Muscle of leg (tissue), 3 donors: ENCODE measurements at regions not wholly inside any gene's neighbourhood (a gene's known extent, or its start where the extent isn't known, plus 50 kb on each side); places are given as distances from the start of the nearest gene placed in this dataset.
A peak's percentile ranks its signal among the peaks of the same experiment; 100 is the strongest.

Source experiments
- DNase-seq: peaks from one replicate; pipeline ENCODE4 v3.0.0; 2013
- H3K27ac ChIP-seq: one replicate; pipeline ENCODE4 v1.5.1; 2013; ENCODE audit warnings: mild to moderate bottlenecking, low read length, control low read depth
- H3K27me3 ChIP-seq: one replicate; pipeline ENCODE4 v1.6.1; 2013; ENCODE audit warnings: low read length; ENCODE audit not compliant: control insufficient read depth, insufficient read depth
- H3K36me3 ChIP-seq: one replicate; pipeline ENCODE4 v1.6.1; 2013; ENCODE audit warnings: low read length; ENCODE audit not compliant: control insufficient read depth, insufficient read depth
- H3K4me1 ChIP-seq: one replicate; pipeline ENCODE4 v1.6.1; 2013; ENCODE audit warnings: low read length; ENCODE audit not compliant: control insufficient read depth, insufficient read depth
- H3K4me3 ChIP-seq: one replicate; pipeline ENCODE4 v1.5.1; 2013; ENCODE audit warnings: low read length, control low read depth
- H3K9me3 ChIP-seq: replicated peaks from 2 replicates; pipeline ENCODE4 v1.6.1; 2013; ENCODE audit warnings: low read depth, low read length; ENCODE audit not compliant: control insufficient read depth
- WGBS: methylation state at CpG from one replicate; pipeline ENCODE4 v1.1.5; 2013; ENCODE audit warnings: missing lambda C conversion rate; ENCODE audit not compliant: insufficient coverage; 5-methylcytosine and 5-hydroxymethylcytosine counted together

GRCh38 chr5:39714036-39714698, 289.4 kb upstream of the DAB2 start:
- no peaks in the 10 kb centered on the region for H3K27me3 ChIP-seq
- H3K4me3 ChIP-seq, result no peak overlapping the region
- no peaks in the 10 kb centered on the region for H3K4me1 ChIP-seq
- peak; percentile 92 for DNase-seq
- no peak overlapping the region for H3K27ac ChIP-seq
- H3K9me3 ChIP-seq, result no peaks in the 10 kb centered on the region
- H3K36me3 ChIP-seq, result no peaks in the 10 kb centered on the region
- no CpG with 5 or more reads among the region's 2 CpGs for WGBS

- no peak overlapping the region for H3K4me3 ChIP-seq
- H3K9me3 ChIP-seq, result no peaks in the 10 kb centered on the region
- peak overlapping the region; percentile 33 for H3K27ac ChIP-seq
- WGBS, result no CpG with 5 or more reads among the region's 2 CpGs
- H3K4me1 ChIP-seq, result no peaks in the 10 kb centered on the region
- no peaks in the 10 kb centered on the region for H3K36me3 ChIP-seq
- peak; percentile 88 for DNase-seq
- no peaks in the 10 kb centered on the region for H3K27me3 ChIP-seq
Observed at GRCh38 chr5:39713250-39713916, 288.6 kb upstream of the DAB2 start.

- H3K27ac ChIP-seq, result no peak overlapping the region
- no CpG with 5 or more reads among the region's 5 CpGs for WGBS
Observed at GRCh38 chr5:39712316-39713249, 287.8 kb upstream of the DAB2 start.

GRCh38 chr5:39711821-39712220, 287.0 kb upstream of the DAB2 start:
- H3K9me3 ChIP-seq, result no peaks in the 10 kb centered on the region
- no peaks in the 10 kb centered on the region for H3K27me3 ChIP-seq
- H3K36me3 ChIP-seq, result no peaks in the 10 kb centered on the region
- H3K4me3 ChIP-seq, result no peak overlapping the region
- H3K27ac ChIP-seq, result no peak overlapping the region
- no peaks in the 10 kb centered on the region for H3K4me1 ChIP-seq
- DNase-seq, result no peak

More at GRCh38 chr5:39712316-39713249, 287.8 kb upstream of the DAB2 start:
- Histone ChIP-seq H3K4me3 (no peak overlapping the region), H3K4me1 (no peaks in the 10 kb centered on the region), H3K27me3 (no peaks in the 10 kb centered on the region), H3K9me3 (no peaks in the 10 kb centered on the region), H3K36me3 (no peaks in the 10 kb centered on the region)
- no peak for DNase-seq

- Histone ChIP-seq H3K9me3 (no peaks in the 10 kb centered on the region), H3K4me3 (no peak overlapping the region), H3K27me3 (no peaks in the 10 kb centered on the region), H3K36me3 (no peaks in the 10 kb centered on the region), H3K27ac (no peak overlapping the region), H3K4me1 (no peaks in the 10 kb centered on the region)
- no CpG with 5 or more reads among the region's 4 CpGs for WGBS
- no peak for DNase-seq
Observed at GRCh38 chr5:39709032-39709431, 284.3 kb upstream of the DAB2 start.

- Histone ChIP-seq H3K27me3 (no peaks in the 10 kb centered on the region), H3K27ac (no peak overlapping the region), H3K4me3 (no peak overlapping the region), H3K4me1 (no peaks in the 10 kb centered on the region), H3K36me3 (no peaks in the 10 kb centered on the region), H3K9me3 (no peaks in the 10 kb centered on the region)
- DNase-seq, result no peak
- WGBS, result 86% methylated on average over 1 of the region's 3 CpGs
Observed at GRCh38 chr5:39702928-39703327, 278.1 kb upstream of the DAB2 start.

GRCh38 chr5:39700523-39700922, 275.7 kb upstream of the DAB2 start:
- Histone ChIP-seq H3K36me3 (no peaks in the 10 kb centered on the region), H3K4me3 (no peak overlapping the region), H3K4me1 (no peaks in the 10 kb centered on the region), H3K9me3 (no peaks in the 10 kb centered on the region), H3K27ac (no peak overlapping the region), H3K27me3 (no peaks in the 10 kb centered on the region)
- WGBS, result no CpG with 5 or more reads among the region's 1 CpG
- no peak for DNase-seq

GRCh38 chr5:39698838-39699560, 274.2 kb upstream of the DAB2 start:
- DNase-seq, result no peak
- no peaks in the 10 kb centered on the region for H3K27me3 ChIP-seq
- no peaks in the 10 kb centered on the region for H3K36me3 ChIP-seq
- no peaks in the 10 kb centered on the region for H3K9me3 ChIP-seq
- H3K4me3 ChIP-seq, result no peak overlapping the region
- 41% methylated on average over 4 of the region's 4 CpGs for WGBS
- no peak overlapping the region for H3K27ac ChIP-seq
- H3K4me1 ChIP-seq, result no peaks in the 10 kb centered on the region

DNA sequence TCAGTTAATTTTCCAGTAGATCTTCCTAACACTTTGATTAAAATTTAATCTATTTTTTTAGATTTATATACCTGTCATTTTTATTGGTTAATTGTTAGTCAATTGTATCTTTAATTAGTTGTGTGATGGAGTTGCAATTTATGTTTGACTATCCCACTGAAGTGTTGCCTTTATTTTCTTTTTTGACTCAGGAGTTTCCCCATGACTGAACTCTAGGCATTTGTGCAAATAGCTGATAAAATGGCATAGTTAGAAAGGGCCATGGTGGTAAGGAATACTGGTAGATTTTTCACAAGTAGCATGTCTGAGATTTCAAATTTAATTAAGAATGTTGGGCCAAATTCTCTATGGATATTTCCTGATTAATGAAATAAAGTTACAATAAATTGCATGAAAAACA, 273.1 kb upstream of the DAB2 start:
- Histone ChIP-seq H3K27me3 (no peaks in the 10 kb centered on the region), H3K9me3 (no peaks in the 10 kb centered on the region), H3K27ac (no peak overlapping the region), H3K36me3 (no peaks in the 10 kb centered on the region), H3K4me3 (no peak overlapping the region), H3K4me1 (no peaks in the 10 kb centered on the region)
- DNase-seq, result no peak
